Epidermal melanocyte (primary cell): ENCODE measurements at regions not wholly inside any gene's neighbourhood (a gene's known extent, or its start where the extent isn't known, plus 50 kb on each side); places are given as distances from the start of the nearest gene placed in this dataset.

Experiments
- DNase-seq: peaks from one replicate; pipeline ENCODE4 v3.0.0; 2011; ENCODE audit warnings: low spot score; ENCODE audit not compliant: insufficient read length

GRCh38 chr6:137434640-137435039, 59.6 kb downstream of the OLIG3 start:
- no peak for DNase-seq

GRCh38 chr6:137432054-137432611, 62.1 kb downstream of the OLIG3 start:
- no peak for DNase-seq

GRCh38 chr6:137430954-137431353, 63.2 kb downstream of the OLIG3 start:
- DNase-seq: no peak

- DNase-seq: no peak
Measured at GRCh38 chr6:137427656-137428290, 66.4 kb downstream of the OLIG3 start.

- no peak for DNase-seq
Measured at GRCh38 chr6:137426007-137426689, 68.0 kb downstream of the OLIG3 start.

- no peak for DNase-seq
Measured at GRCh38 chr6:137424251-137424650, 69.9 kb downstream of the OLIG3 start.

- no peak for DNase-seq
Measured at GRCh38 chr6:137423451-137424168, 70.6 kb downstream of the OLIG3 start.

- DNase-seq: no peak
Measured at GRCh38 chr6:137417396-137417795, 76.8 kb downstream of the OLIG3 start.

GRCh38 chr6:137416376-137417109, 77.7 kb downstream of the OLIG3 start:
- DNase-seq: no peak

GRCh38 chr6:137415834-137416190, 78.4 kb downstream of the OLIG3 start:
- no peak for DNase-seq

GRCh38 chr6:137415127-137415833, 78.9 kb downstream of the OLIG3 start:
- peak; percentile 48 for DNase-seq

- DNase-seq: no peak
Measured at GRCh38 chr6:137414599-137414998, 79.6 kb downstream of the OLIG3 start.

GRCh38 chr6:137413482-137413881, 80.7 kb downstream of the OLIG3 start:
- no peak for DNase-seq

- DNase-seq: no peak
Measured at GRCh38 chr6:137412562-137412961, 81.6 kb downstream of the OLIG3 start.

GRCh38 chr6:137409266-137409777, 84.9 kb downstream of the OLIG3 start:
- DNase-seq: no peak

GRCh38 chr6:137407816-137408215, 86.4 kb downstream of the OLIG3 start:
- DNase-seq: no peak

- no peak for DNase-seq
Measured at GRCh38 chr6:137405806-137406205, 88.4 kb downstream of the OLIG3 start.

- DNase-seq: no peak
Measured at GRCh38 chr6:137403855-137404254, 90.3 kb downstream of the OLIG3 start.

- no peak for DNase-seq
Measured at GRCh38 chr6:137403443-137403842, 90.8 kb downstream of the OLIG3 start.

- DNase-seq: no peak
Measured at GRCh38 chr6:137402143-137402680, 92.0 kb downstream of the OLIG3 start.
